DMS153 treated with DMSO at 0.1 percent for 48 hours (cell line): ENCODE measurements at regions not wholly inside any gene's neighbourhood (a gene's known extent, or its start where the extent isn't known, plus 50 kb on each side); places are given as distances from the start of the nearest gene placed in this dataset.

Source experiments
- DNase-seq: peaks from one replicate; lab custom pipeline; 2025; ENCODE audit not compliant: unreplicated experiment; lab: John Stamatoyannopoulos, UW

DNA sequence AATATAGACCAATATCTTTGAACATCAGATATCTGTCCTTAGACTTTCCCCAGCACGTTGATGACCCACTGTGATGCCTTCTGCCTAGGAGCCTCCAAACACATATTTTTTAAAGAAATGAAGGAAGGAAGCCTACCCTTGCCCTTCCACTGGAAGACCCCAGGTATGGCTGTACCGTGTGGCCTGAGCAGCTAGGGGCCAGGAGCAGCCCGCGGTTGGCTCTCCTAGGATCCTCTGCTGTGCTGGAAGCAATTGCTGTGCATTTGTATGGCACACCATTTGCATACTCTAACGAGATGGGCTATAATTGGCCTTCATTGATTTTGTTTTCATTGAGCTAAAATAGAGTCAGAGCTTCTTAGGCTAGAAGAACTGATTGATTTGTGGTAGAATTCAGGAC lies 128.8 kb downstream of the GPAT3 start:
- DNase-seq = no peak

DNA sequence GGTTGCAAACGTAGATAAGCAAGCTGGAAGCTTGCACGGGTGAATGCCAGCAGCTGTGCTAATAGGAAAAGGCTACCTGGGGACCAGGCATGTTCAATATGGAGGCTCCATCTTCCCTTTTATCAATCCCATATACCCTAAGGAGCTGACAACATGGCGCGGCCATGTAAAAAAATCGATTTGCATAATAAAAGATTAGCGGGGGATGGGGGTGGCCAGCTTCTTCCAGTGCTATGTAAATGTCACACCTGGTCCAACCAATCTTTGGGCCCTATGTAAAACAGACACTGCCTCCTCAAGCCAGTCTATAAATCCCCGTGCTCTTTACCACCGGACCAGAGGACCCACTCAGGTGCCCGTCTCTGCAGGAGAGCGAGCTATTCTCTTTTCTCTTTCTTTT lies 128.2 kb downstream of the GPAT3 start:
- no peak for DNase-seq

DNA sequence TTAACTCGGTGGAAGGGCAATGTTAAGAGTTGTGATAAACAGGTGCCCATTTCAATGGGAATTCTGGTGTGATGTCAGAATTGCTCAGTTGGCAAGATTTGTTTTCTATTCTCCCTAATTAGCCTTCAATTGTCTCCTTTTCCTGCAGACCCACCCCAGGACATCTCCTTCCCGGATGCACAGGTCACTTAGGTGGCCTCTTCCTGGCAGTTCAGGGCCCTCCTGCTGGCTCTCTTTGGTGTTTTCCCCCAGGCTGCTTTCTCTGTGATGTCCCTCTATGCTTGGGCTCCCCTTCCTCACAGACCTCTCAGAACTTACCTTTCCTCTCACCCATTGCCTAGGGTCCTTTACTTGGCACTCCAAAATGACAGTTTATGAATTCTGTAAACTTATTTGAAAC lies 126.3 kb downstream of the GPAT3 start:
- DNase-seq = no peak

DNA sequence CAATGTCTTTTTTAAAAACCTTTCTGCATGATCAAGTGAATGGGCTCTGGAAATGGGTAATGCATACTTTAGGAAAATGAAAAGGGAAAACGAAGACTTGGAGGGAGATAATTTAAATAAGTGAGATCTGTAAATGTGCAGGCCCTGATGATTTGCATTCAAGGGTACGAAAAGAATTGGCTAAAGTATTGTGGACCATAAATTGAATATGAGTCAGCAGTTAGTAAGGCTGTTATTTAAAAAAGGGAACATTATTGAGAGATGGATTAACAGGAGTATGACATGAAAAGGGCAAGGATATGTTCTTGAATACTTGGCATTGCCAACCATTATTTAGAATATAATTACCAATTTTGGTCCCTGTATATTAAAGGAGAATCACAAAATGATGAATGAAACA lies 125.5 kb downstream of the GPAT3 start:
- no peak for DNase-seq

DNA sequence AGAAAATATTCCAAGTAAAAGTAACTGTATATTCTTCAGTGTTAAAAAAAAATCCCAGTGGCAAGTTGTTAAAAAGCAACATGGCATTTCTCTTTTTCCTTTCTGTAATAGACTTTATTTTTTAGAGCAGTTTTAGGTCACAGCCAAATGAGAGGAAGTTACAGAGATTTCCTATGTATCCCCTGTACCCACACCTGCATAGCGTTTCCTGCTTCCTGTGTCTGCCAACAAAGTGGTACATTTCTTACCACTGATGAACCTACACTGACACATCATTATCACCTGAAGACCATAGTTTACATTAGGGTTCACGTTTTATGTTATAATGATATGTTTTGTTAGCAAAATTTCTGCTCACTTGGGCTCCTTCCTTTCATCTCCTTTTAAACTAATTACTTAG lies 124.7 kb downstream of the GPAT3 start:
- DNase-seq = no peak

DNA sequence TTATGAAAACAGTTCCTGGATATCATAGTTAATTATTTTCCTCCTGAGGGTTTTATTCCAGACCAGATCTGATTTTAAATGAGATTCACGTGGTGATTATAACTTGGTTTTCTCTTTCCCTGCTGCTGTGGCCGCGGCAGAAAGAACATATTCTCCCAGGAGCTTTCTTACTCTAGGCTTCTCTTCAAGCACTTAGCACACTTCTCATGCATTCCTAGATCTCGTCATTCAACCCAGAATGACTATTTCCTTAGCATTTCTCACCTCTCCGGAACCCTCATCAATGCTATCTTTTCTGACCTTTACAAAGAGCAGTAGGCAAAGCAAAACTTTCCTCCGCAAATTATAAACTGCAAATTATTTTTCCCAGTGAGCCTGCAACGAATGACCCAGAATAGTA lies 122.9 kb downstream of the GPAT3 start:
- DNase-seq = no peak

DNA sequence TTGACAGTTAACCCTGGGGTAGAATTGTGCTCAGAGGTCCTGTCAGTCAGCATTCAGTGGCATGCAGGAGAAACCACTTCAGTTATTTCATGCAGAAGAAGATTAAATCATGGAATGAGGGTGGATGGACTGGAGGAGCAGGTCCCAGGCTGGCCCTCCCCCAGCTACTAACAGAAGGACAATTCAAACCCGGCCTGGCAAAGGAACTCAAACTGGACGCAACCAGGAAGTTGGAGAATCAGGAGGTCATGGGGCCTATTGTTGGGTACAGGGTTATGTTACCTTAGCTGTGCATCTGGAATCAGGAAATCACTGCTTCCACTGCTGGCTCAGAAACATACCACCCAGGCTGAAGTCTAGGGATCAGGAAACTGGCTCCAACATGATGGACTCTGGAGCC lies 121.4 kb downstream of the GPAT3 start:
- no peak for DNase-seq
